ENCODE measurements at regions not wholly inside any gene's neighbourhood (a gene's known extent, or its start where the extent isn't known, plus 50 kb on each side); places are given as distances from the start of the nearest gene placed in this dataset.
A peak's percentile ranks its signal among the peaks of the same experiment; 100 is the strongest.
"Not testable (repeated sequence)": the region's sequence is repeated elsewhere in the genome, so short reads cannot be mapped to it uniquely, and the experiment has no call there.

- no peak for DNase-seq (ENCODE audit: low read depth, low spot score)
Measured at GRCh38 chr5:16304846-16305245, 125.3 kb upstream of the MARCHF11 start.

GRCh38 chr5:16296946-16297345, 117.4 kb upstream of the MARCHF11 start:
- no peak for DNase-seq (ENCODE audit: low read depth, low spot score)

GRCh38 chr5:16291894-16292293, 112.3 kb upstream of the MARCHF11 start:
- DNase-seq (ENCODE audit: low read depth, low spot score), result no peak

- no peak for DNase-seq (ENCODE audit: low read depth, low spot score)
Measured at GRCh38 chr5:16291474-16291873, 111.9 kb upstream of the MARCHF11 start.

GRCh38 chr5:16283791-16284190, 104.2 kb upstream of the MARCHF11 start:
- no peak for DNase-seq (ENCODE audit: low read depth, low spot score)

GRCh38 chr5:16276859-16277258, 97.3 kb upstream of the MARCHF11 start:
- DNase-seq (ENCODE audit: low read depth, low spot score), result not testable (repeated sequence)

GRCh38 chr5:16271851-16272250, 92.3 kb upstream of the MARCHF11 start:
- DNase-seq (ENCODE audit: low read depth, low spot score), result no peak

- no peak for DNase-seq (ENCODE audit: low read depth, low spot score)
Measured at GRCh38 chr5:16265141-16265540, 85.5 kb upstream of the MARCHF11 start.

- DNase-seq (ENCODE audit: low read depth, low spot score), result no peak
Measured at GRCh38 chr5:16260000-16260399, 80.4 kb upstream of the MARCHF11 start.

GRCh38 chr5:16253856-16254255, 74.3 kb upstream of the MARCHF11 start:
- peak; percentile 36 for DNase-seq (ENCODE audit: low read depth, low spot score)

GRCh38 chr5:16245956-16246355, 66.4 kb upstream of the MARCHF11 start:
- no peak for DNase-seq (ENCODE audit: low read depth, low spot score)

GRCh38 chr5:16245249-16245648, 65.7 kb upstream of the MARCHF11 start:
- no peak for DNase-seq (ENCODE audit: low read depth, low spot score)

- DNase-seq (ENCODE audit: low read depth, low spot score), result no peak
Measured at GRCh38 chr5:16238018-16238417, 58.4 kb upstream of the MARCHF11 start.

GRCh38 chr5:16234598-16234997, 55.0 kb upstream of the MARCHF11 start:
- DNase-seq (ENCODE audit: low read depth, low spot score), result no peak

- DNase-seq (ENCODE audit: low read depth, low spot score), result no peak
Measured at GRCh38 chr5:16233730-16234129, 54.1 kb upstream of the MARCHF11 start.

- DNase-seq (ENCODE audit: low read depth, low spot score), result peak; percentile 18
Measured at GRCh38 chr5:16229357-16229940, 49.9 kb upstream of the MARCHF11 start.
